PFSK-1 (cell line): ENCODE measurements at regions not wholly inside any gene's neighbourhood (a gene's known extent, or its start where the extent isn't known, plus 50 kb on each side); places are given as distances from the start of the nearest gene placed in this dataset.

ENCODE experiments used
- REST ChIP-seq, 2 experiments: IDR thresholded peaks; 2 replicates each; pipeline versions ENCODE4 v1.6.1 to v1.8.0; 2011 to 2012; ENCODE audit warnings: low read depth in 2 of 2, low read length in 2 of 2, control low read depth in 1 of 2, inconsistent platforms in 1 of 2, mild to moderate bottlenecking in 1 of 2, moderate library complexity in 1 of 2; ENCODE audit not compliant: insufficient read depth in 1 of 2
- SIN3A ChIP-seq: IDR thresholded peaks from 2 replicates; pipeline ENCODE4 v1.6.1; 2012; ENCODE audit warnings: mild to moderate bottlenecking, low read length, moderate library complexity, borderline replicate concordance; ENCODE audit not compliant: insufficient read depth

- TF ChIP-seq SIN3A (no peak), REST (IDR thresholded peaks at IDR 0.05; ENCODE audit: insufficient read depth in 1 of 2, low read depth in 2 of 2, low read length in 2 of 2) (no peak)
Measured at GRCh38 chr2:83369601-83370418, 1089.3 kb downstream of the SUCLG1 start.
